Neuron (in vitro differentiated cells): ENCODE measurements at regions not wholly inside any gene's neighbourhood (a gene's known extent, or its start where the extent isn't known, plus 50 kb on each side); places are given as distances from the start of the nearest gene placed in this dataset.

Experiments used
- H2AFZ ChIP-seq: one replicate; pipeline ENCODE4 v1.6.1; 2013; ENCODE audit warnings: low read depth, mild to moderate bottlenecking, inconsistent platforms, low read length, moderate library complexity
- H3K27me3 ChIP-seq: one replicate; pipeline ENCODE4 v1.6.1; 2013; ENCODE audit warnings: low read length; ENCODE audit not compliant: insufficient read depth
- H3K36me3 ChIP-seq: one replicate; pipeline ENCODE4 v1.6.1; 2013; ENCODE audit warnings: low read length; ENCODE audit not compliant: insufficient read depth
- H3K4me1 ChIP-seq: one replicate; pipeline ENCODE4 v1.6.1; 2013; ENCODE audit warnings: low read length; ENCODE audit not compliant: insufficient read depth
- H3K4me3 ChIP-seq: 2 replicates; pipeline ENCODE4 v1.5.1; 2013; ENCODE audit warnings: mild to moderate bottlenecking, low read length, moderate library complexity
- H3K9me3 ChIP-seq: one replicate; pipeline ENCODE4 v1.6.1; 2013; ENCODE audit warnings: low read length

- H3K4me1 ChIP-seq = peaks cover 16% of the 10 kb centered on the region
- no peaks in the 10 kb centered on the region for H3K27me3 ChIP-seq
- peaks cover 14% of the 10 kb centered on the region for H3K36me3 ChIP-seq
- no peaks in the 10 kb centered on the region for H3K9me3 ChIP-seq
- no peak overlapping the region for H2AFZ ChIP-seq
- no peak overlapping the region for H3K4me3 ChIP-seq
These were observed 286.8 kb upstream of the UMPS start for GRCh38 chr3:124443446-124443845.

- no peak overlapping the region for H3K4me3 ChIP-seq
- no peak overlapping the region for H2AFZ ChIP-seq
- no peaks in the 10 kb centered on the region for H3K27me3 ChIP-seq
- no peaks in the 10 kb centered on the region for H3K9me3 ChIP-seq
- H3K4me1 ChIP-seq = peaks cover 9% of the 10 kb centered on the region
- peaks cover 14% of the 10 kb centered on the region for H3K36me3 ChIP-seq
These were observed 286.2 kb upstream of the UMPS start for GRCh38 chr3:124444075-124444474.

GRCh38 chr3:124444896-124445295, 285.4 kb upstream of the UMPS start:
- Histone ChIP-seq H2AFZ (no peak overlapping the region), H3K9me3 (no peaks in the 10 kb centered on the region), H3K36me3 (peaks cover 14% of the 10 kb centered on the region), H3K4me3 (no peak overlapping the region), H3K27me3 (no peaks in the 10 kb centered on the region), H3K4me1 (peaks cover 1% of the 10 kb centered on the region)

GRCh38 chr3:124447845-124448244, 282.4 kb upstream of the UMPS start:
- Histone ChIP-seq H3K9me3 (no peaks in the 10 kb centered on the region), H3K4me3 (no peak overlapping the region), H2AFZ (no peak overlapping the region), H3K4me1 (no peaks in the 10 kb centered on the region), H3K27me3 (no peaks in the 10 kb centered on the region), H3K36me3 (peaks cover 11% of the 10 kb centered on the region)

GRCh38 chr3:124448954-124449353, 281.3 kb upstream of the UMPS start:
- Histone ChIP-seq H3K4me1 (no peaks in the 10 kb centered on the region), H3K4me3 (no peak overlapping the region), H3K36me3 (peaks cover 8% of the 10 kb centered on the region), H2AFZ (no peak overlapping the region), H3K9me3 (no peaks in the 10 kb centered on the region), H3K27me3 (no peaks in the 10 kb centered on the region)

DNA sequence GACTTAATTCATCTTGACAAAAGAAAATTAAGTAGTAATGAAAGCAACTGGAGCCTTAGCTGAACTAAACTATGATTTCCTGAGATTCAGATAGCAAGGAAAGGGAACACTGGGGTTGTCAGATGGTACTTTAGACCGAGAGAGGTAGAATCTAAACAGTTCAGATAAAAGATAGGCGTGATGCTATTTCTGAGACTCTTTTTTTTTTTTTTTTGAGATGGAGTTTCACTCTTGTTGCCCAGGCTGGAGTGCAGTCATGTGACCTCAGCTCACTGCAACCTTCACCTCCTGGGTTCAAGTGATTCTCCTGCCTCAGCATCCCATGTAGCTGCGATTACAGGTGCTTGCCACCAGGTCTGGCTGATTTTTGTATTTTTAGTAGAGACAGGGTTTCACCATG, 279.9 kb upstream of the UMPS start:
- H3K9me3 ChIP-seq = no peaks in the 10 kb centered on the region
- peaks cover 8% of the 10 kb centered on the region for H3K36me3 ChIP-seq
- H2AFZ ChIP-seq = no peak overlapping the region
- no peak overlapping the region for H3K4me3 ChIP-seq
- no peaks in the 10 kb centered on the region for H3K4me1 ChIP-seq
- H3K27me3 ChIP-seq = no peaks in the 10 kb centered on the region

DNA sequence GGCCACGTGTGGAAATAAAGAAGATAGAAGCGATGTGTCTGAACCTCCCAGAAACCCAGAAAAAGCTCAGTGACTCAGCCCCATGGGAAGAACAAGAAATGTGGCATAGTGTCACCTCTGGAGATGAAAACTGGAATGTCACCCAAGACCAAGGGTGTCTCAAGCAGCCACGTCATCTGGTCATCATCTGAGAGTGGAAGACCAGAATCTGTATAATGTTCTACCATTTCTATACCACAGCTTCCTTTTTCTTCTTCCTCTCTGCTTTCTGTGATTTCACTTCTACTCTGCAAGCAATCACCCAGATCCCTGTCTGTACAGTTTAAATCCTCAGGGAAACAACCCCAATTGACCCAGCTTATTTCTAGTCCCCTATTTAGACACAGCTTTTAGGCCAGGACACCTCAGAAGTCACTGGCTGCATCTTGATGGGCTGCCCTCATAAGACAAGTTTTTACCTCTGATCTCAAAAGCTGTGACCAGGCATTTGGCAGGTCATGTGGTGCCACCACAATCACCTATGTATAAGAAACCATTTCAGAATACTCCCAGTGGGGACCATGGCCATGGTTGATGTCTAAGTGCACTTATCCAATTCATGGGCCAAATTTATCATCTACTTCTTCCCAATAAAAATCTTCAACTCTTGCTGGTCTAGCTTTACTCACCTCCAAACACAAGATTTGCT, 278.5 kb upstream of the UMPS start:
- peaks cover 8% of the 10 kb centered on the region for H3K36me3 ChIP-seq
- no peaks in the 10 kb centered on the region for H3K9me3 ChIP-seq
- H3K27me3 ChIP-seq = no peaks in the 10 kb centered on the region
- H3K4me3 ChIP-seq = no peak overlapping the region
- H3K4me1 ChIP-seq = no peaks in the 10 kb centered on the region
- H2AFZ ChIP-seq = no peak overlapping the region

GRCh38 chr3:124453189-124453588, 277.1 kb upstream of the UMPS start:
- peaks cover 3% of the 10 kb centered on the region for H3K36me3 ChIP-seq
- H3K27me3 ChIP-seq = no peaks in the 10 kb centered on the region
- H2AFZ ChIP-seq = no peak overlapping the region
- H3K4me3 ChIP-seq = no peak overlapping the region
- no peaks in the 10 kb centered on the region for H3K9me3 ChIP-seq
- H3K4me1 ChIP-seq = no peaks in the 10 kb centered on the region

DNA sequence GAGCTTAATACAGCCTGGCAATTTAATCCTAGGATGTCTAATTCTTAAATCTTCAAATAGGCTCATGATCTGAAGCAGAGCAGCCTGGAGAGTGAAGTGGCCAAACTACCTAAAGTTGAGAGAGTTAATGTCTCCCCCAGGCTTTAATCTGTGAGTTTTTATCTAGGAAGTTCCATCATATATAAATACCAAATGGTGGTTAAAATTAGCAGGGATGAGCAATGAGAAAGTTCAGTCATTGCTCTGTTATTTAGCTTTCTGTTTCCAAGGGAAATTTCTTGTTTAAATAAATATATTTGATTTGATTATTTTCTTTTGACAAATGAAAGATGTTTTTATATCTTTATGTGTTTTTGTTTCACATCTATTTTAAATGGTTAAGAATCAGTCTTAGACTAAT, 274.4 kb upstream of the UMPS start:
- no peak overlapping the region for H2AFZ ChIP-seq
- no peaks in the 10 kb centered on the region for H3K4me1 ChIP-seq
- H3K9me3 ChIP-seq = no peaks in the 10 kb centered on the region
- H3K36me3 ChIP-seq = peaks cover 3% of the 10 kb centered on the region
- no peak overlapping the region for H3K4me3 ChIP-seq
- H3K27me3 ChIP-seq = no peaks in the 10 kb centered on the region

DNA sequence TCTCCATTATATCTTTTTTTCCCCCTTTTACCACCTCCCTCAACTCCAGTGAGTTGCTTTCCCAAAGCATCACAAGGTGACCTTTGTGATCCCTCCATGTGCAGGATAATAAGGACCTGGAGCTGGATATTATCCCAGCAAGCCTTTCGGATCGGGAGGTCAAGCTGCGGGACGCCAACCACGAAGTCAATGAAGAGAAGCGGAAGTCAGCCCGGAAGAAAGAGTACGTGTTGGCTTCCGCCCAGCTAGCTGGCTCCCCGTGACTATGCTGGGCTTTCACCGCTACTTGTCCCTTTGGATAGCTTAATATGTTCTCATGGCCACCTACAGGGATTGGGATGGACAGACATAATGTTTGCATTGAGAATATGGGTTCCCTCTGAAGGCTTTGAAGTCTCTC, 273.7 kb upstream of the UMPS start:
- no peak overlapping the region for H2AFZ ChIP-seq
- H3K36me3 ChIP-seq = peaks cover 5% of the 10 kb centered on the region
- no peaks in the 10 kb centered on the region for H3K4me1 ChIP-seq
- no peak overlapping the region for H3K4me3 ChIP-seq
- H3K9me3 ChIP-seq = no peaks in the 10 kb centered on the region
- H3K27me3 ChIP-seq = no peaks in the 10 kb centered on the region

GRCh38 chr3:124459678-124460077, 270.6 kb upstream of the UMPS start:
- peaks cover 16% of the 10 kb centered on the region for H3K36me3 ChIP-seq
- H3K4me3 ChIP-seq = no peak overlapping the region
- no peaks in the 10 kb centered on the region for H3K27me3 ChIP-seq
- no peak overlapping the region for H2AFZ ChIP-seq
- no peaks in the 10 kb centered on the region for H3K4me1 ChIP-seq
- H3K9me3 ChIP-seq = no peaks in the 10 kb centered on the region

- H3K9me3 ChIP-seq = no peaks in the 10 kb centered on the region
- H3K36me3 ChIP-seq = peaks cover 16% of the 10 kb centered on the region
- no peaks in the 10 kb centered on the region for H3K4me1 ChIP-seq
- H3K4me3 ChIP-seq = no peak overlapping the region
- no peaks in the 10 kb centered on the region for H3K27me3 ChIP-seq
- H2AFZ ChIP-seq = no peak overlapping the region
These were observed 269.1 kb upstream of the UMPS start for GRCh38 chr3:124461126-124461525.

GRCh38 chr3:124461838-124462632, 268.2 kb upstream of the UMPS start:
- Histone ChIP-seq H3K4me3 (no peak overlapping the region), H3K27me3 (no peaks in the 10 kb centered on the region), H2AFZ (no peak overlapping the region)

More at GRCh38 chr3:124461838-124462632, 268.2 kb upstream of the UMPS start:
- Histone ChIP-seq H3K36me3 (peaks cover 13% of the 10 kb centered on the region), H3K9me3 (no peaks in the 10 kb centered on the region), H3K4me1 (no peaks in the 10 kb centered on the region)
